Tibial nerve (tissue), 4 donors: ENCODE measurements at regions not wholly inside any gene's neighbourhood (a gene's known extent, or its start where the extent isn't known, plus 50 kb on each side); places are given as distances from the start of the nearest gene placed in this dataset.

ENCODE experiments used
- DNase-seq, 2 donors: peaks; one replicate each; pipeline ENCODE4 v3.0.0-alpha.2; 2019; ENCODE audit warnings: low spot score in 2 of 2
- H3K27ac ChIP-seq, 4 donors: fragments of 200-600 bp; sonication (generic) in 3 of 4; one replicate each; pipeline ENCODE4 v1.5.1; 2017 to 2019; ENCODE audit warnings: mild to moderate bottlenecking in 1 of 4
- H3K27me3 ChIP-seq, 2 donors: fragments of 200-600 bp; sonication (generic) in 1 of 2; one replicate each; pipeline versions ENCODE4 v1.5.1 to v1.6.0; 2017 to 2019
- H3K36me3 ChIP-seq, 3 donors: fragments of 200-600 bp; sonication (generic); one replicate each; pipeline ENCODE4 v1.5.1; 2018 to 2019
- H3K4me1 ChIP-seq, 4 donors: fragments of 200-600 bp; sonication (generic) in 3 of 4; one replicate each; pipeline ENCODE4 v1.5.1; 2017 to 2019
- H3K4me3 ChIP-seq, 4 donors: fragments of 200-600 bp; sonication (generic) in 3 of 4; one replicate each; pipeline ENCODE4 v1.5.1; 2017 to 2019; ENCODE audit warnings: mild to moderate bottlenecking in 1 of 4, moderate library complexity in 1 of 4
- H3K9me3 ChIP-seq, 4 donors: fragments of 200-600 bp; sonication (generic) in 3 of 4; one replicate each; pipeline ENCODE4 v1.5.1; 2017 to 2019
- EP300 ChIP-seq, 2 donors: sonication (generic); formaldehyde crosslinking; IDR thresholded peaks; one replicate each; pipeline ENCODE4 v1.6.1; 2017; ENCODE audit warnings: antibody characterized with exemption in 2 of 2, mild to moderate bottlenecking in 1 of 2
- POLR2A ChIP-seq, 2 donors: fragments of 450-650 bp; IDR thresholded peaks; one replicate each; pipeline ENCODE4 v1.6.1; 2017; ENCODE audit warnings: antibody characterized with exemption in 2 of 2, mild to moderate bottlenecking in 2 of 2, moderate library complexity in 2 of 2
- WGBS, 2 donors: methylation state at CpG; one replicate each; pipeline ENCODE4 v1.1.5; 2018; 5-methylcytosine and 5-hydroxymethylcytosine counted together
- TF ChIP-seq, protein P1 (sequence below), 5 experiments: fragments of 200-600 bp in 3 of 5; fragments of 450-650 bp in 2 of 5; sonication (generic) in 3 of 5; IDR thresholded peaks; one replicate each; pipeline ENCODE4 v1.5.1; 2016 to 2019; ENCODE audit warnings: antibody characterized with exemption in 5 of 5, mild to moderate bottlenecking in 3 of 5, moderate library complexity in 2 of 5

DNA sequence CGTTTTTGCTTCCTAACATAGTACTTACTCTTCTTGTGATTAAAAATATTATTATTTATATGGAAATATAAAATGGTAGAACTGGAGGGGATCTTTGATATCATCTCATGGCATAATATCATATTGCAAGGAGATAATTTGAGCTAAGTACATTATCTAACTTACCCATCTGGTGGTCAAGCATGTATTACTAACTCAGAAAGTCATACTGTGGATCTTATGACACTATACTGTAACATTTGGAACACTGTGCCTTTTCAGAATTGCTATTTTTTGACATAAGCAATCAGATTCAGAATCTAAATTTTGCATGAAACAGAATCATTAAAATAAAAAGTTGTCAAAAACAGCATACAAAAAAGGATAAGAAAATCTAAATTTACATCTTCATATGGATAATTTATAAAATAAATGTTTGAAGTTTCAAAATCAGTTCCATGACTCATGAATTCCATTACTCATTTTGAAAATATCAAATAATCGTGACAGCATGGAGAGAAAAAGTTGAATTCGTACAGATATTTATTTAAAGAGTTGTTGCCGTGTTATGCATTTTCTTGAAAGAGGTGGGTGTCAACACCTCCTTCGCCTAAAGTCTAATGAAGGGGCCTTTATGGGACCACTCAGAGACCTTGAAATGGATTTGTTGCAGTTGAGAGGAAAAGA, 928.1 kb downstream of the PDHA2 start:
- H3K27ac ChIP-seq = no peak overlapping the region
- no peaks in the 10 kb centered on the region for H3K27me3 ChIP-seq
- TF ChIP-seq EP300 (IDR thresholded peaks at IDR 0.05) (no peak), POLR2A (IDR thresholded peaks at IDR 0.05) (no peak)
- TF ChIP-seq, protein P1, sequence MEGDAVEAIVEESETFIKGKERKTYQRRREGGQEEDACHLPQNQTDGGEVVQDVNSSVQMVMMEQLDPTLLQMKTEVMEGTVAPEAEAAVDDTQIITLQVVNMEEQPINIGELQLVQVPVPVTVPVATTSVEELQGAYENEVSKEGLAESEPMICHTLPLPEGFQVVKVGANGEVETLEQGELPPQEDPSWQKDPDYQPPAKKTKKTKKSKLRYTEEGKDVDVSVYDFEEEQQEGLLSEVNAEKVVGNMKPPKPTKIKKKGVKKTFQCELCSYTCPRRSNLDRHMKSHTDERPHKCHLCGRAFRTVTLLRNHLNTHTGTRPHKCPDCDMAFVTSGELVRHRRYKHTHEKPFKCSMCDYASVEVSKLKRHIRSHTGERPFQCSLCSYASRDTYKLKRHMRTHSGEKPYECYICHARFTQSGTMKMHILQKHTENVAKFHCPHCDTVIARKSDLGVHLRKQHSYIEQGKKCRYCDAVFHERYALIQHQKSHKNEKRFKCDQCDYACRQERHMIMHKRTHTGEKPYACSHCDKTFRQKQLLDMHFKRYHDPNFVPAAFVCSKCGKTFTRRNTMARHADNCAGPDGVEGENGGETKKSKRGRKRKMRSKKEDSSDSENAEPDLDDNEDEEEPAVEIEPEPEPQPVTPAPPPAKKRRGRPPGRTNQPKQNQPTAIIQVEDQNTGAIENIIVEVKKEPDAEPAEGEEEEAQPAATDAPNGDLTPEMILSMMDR (IDR thresholded peaks at IDR 0.05) = no peak
- H3K4me1 ChIP-seq = no peaks in the 10 kb centered on the region
- no peak overlapping the region for H3K4me3 ChIP-seq
- H3K9me3 ChIP-seq = no peaks in the 10 kb centered on the region
- DNase-seq = no peak
- no peaks in the 10 kb centered on the region for H3K36me3 ChIP-seq
- 77 to 87% methylated on average over 5 of the region's 5 CpGs for WGBS, 2 donors

DNA sequence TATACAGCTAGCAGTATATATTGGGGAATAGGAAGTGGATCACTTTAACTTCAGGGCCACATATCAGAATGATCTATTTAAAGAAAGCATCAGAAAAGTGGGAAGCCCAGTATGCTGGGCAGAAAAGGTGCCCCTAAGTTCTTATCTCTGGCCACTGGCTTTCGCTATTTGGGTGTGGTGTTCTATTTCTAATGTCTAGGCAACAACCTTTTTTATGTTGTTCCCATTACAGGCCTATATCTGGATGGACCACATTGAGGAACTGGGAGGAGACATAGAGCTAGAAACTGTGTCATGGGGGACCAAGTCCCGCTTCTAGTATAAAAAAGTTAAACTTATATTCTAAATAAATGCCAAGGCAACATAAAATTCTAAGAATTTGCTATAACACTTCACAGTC, 935.6 kb downstream of the PDHA2 start:
- WGBS, 2 donors = 94 to 96% methylated on average over 2 of the region's 2 CpGs
- TF ChIP-seq EP300 (IDR thresholded peaks at IDR 0.05) (no peak), POLR2A (IDR thresholded peaks at IDR 0.05) (no peak)
- TF ChIP-seq, protein P1 (IDR thresholded peaks at IDR 0.05) = no peak
- Histone ChIP-seq H3K36me3 (no peaks in the 10 kb centered on the region), H3K27me3 (no peaks in the 10 kb centered on the region), H3K9me3 (no peaks in the 10 kb centered on the region), H3K27ac (no peak overlapping the region), H3K4me1 (no peaks in the 10 kb centered on the region), H3K4me3 (no peak overlapping the region)
- DNase-seq = no peak

DNA sequence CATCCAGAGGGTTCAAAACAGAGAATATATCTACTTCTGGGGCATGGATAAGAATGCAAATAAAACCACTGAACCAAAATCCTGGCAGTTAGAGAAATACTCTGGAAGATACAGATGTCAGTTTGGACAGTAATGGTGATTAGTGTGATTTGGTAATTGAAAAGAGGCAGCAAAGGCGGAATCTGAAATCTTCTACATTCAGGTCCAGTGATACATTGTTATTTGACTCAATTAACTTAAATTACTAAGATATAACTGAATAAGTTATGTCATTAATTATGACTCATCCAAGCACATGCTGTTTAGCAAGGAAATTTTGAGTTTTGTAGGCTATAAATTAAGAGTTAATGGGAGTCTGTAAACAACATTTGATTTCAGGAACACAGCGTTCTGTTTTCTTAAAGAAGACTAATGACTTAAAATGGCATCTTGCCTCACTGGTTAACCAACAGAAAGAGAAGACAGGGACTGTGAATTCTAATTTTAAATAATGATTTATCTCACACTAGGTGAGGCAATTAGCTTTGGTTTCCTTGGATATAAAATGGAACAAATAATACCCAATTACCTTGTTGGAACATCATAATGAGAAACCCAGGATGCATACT, 937.1 kb downstream of the PDHA2 start:
- WGBS, 2 donors = 80 to 89% methylated on average over 2 of the region's 2 CpGs
- Histone ChIP-seq H3K36me3 (no peaks in the 10 kb centered on the region), H3K4me3 (no peak overlapping the region), H3K27me3 (no peaks in the 10 kb centered on the region), H3K4me1 (no peaks in the 10 kb centered on the region), H3K27ac (no peak overlapping the region), H3K9me3 (no peaks in the 10 kb centered on the region)
- no peak for TF ChIP-seq EP300 (IDR thresholded peaks at IDR 0.05)
- TF ChIP-seq POLR2A (IDR thresholded peaks at IDR 0.05) = no peak
- TF ChIP-seq, protein P1 (IDR thresholded peaks at IDR 0.05) = no peak
- DNase-seq = no peak

- Histone ChIP-seq H3K36me3 (no peaks in the 10 kb centered on the region), H3K27me3 (no peaks in the 10 kb centered on the region), H3K4me3 (no peak overlapping the region), H3K27ac (no peak overlapping the region), H3K4me1 (no peaks in the 10 kb centered on the region), H3K9me3 (no peaks in the 10 kb centered on the region)
- 79 to 82% methylated on average over 4 of the region's 4 CpGs for WGBS, 2 donors
- DNase-seq = no peak
- no peak for TF ChIP-seq POLR2A (IDR thresholded peaks at IDR 0.05)
- TF ChIP-seq, protein P1 (IDR thresholded peaks at IDR 0.05) = no peak
- TF ChIP-seq EP300 (IDR thresholded peaks at IDR 0.05) = no peak
Observed at GRCh38 chr4:96784336-96784735, 944.4 kb downstream of the PDHA2 start.

GRCh38 chr4:96786306-96786705, 946.4 kb downstream of the PDHA2 start:
- Histone ChIP-seq H3K27ac (no peak overlapping the region), H3K4me3 (no peak overlapping the region), H3K27me3 (no peaks in the 10 kb centered on the region), H3K4me1 (no peaks in the 10 kb centered on the region), H3K36me3 (no peaks in the 10 kb centered on the region), H3K9me3 (no peaks in the 10 kb centered on the region)
- 56 to 73% methylated on average over 3 of the region's 3 CpGs for WGBS, 2 donors
- DNase-seq = no peak
- TF ChIP-seq, protein P1 (IDR thresholded peaks at IDR 0.05) = no peak
- no peak for TF ChIP-seq EP300 (IDR thresholded peaks at IDR 0.05)
- no peak for TF ChIP-seq POLR2A (IDR thresholded peaks at IDR 0.05)
